AG04449 (cell line): ENCODE measurements at regions not wholly inside any gene's neighbourhood (a gene's known extent, or its start where the extent isn't known, plus 50 kb on each side); places are given as distances from the start of the nearest gene placed in this dataset.
"Not testable (repeated sequence)": the region's sequence is repeated elsewhere in the genome, so short reads cannot be mapped to it uniquely, and the experiment has no call there.

Source experiments
- CTCF ChIA-PET: fragments of 350-600 bp; formaldehyde crosslinking; extraction: SDS; loops from one replicate; lab custom pipeline; 2021; ENCODE audit warnings: antibody characterized with exemption; lab: Yijun Ruan, JAX
- POLR2A ChIA-PET: fragments of 400-600, 350-600 bp; formaldehyde crosslinking; extraction: SDS; loops from one replicate; lab custom pipeline; 2020; ENCODE audit warnings: antibody characterized with exemption, inconsistent platforms; lab: Yijun Ruan, JAX
- DNase-seq: peaks from one replicate; pipeline ENCODE4 v3.0.0-alpha.2; 2010; ENCODE audit warnings: low read depth, low spot score
- H3K4me3 ChIP-seq: 2 replicates; pipeline ENCODE4 v1.5.1; 2011; ENCODE audit warnings: low read depth, mild to moderate bottlenecking, control low read depth, low read length
- CTCF ChIP-seq: IDR thresholded peaks from one replicate; pipeline ENCODE4 v1.5.1; 2011; ENCODE audit warnings: mild to moderate bottlenecking, moderate library complexity, low read length, control low read depth, inconsistent platforms; ENCODE audit not compliant: insufficient read depth; ENCODE audit errors: missing control alignments

DNA sequence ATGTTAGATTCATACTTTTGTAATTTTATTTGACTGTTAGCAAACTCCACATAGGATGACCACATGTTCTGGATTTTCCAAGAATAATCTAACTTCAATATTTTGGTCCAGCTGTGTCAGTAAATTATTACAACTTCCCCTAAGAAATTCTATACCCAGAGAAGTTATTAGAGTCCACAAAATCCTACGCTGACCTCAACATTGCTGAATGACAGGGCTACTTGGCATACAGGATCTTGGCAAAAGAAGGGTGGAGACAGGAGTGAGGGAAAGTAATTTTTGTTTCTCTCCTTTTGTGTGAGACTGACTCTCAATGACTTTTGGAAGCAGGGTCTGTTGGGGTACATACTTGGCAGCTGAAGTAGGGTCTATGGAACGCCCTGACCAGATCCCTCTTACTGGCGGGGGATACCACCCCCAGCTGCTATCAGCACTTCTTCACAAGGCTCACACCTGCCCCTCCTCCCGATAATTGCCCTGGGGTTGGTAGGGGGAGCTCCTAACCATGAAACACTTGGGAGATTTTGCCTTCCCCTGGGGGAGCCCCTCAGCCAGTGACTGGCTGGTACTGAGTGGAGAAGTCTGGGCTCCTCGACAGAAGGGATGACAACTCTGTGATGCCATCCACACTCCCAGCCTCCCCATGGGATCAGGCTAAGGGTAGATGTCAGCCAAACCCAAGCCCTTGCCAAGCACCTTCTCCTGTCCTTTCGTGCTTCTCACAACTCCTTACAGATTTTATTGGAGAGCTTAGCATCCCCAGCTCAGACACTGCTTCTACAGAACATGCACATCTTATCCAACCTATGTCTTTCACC is 110.6 kb upstream of the FHL2 start:
- CTCF ChIA-PET, result interaction anchor here (1.0 to 4.8 kb wide), 6 partner anchors 10 to 164 kb away, joined by 3 to 27 read pairs (median 4); no protein-coding TSS in a partner anchor
- no peak overlapping the region for H3K4me3 ChIP-seq
- DNase-seq, result no peak
- TF ChIP-seq CTCF, result no peak
- POLR2A ChIA-PET, result interaction anchor here (1.9 kb wide), 1 partner anchor 111 kb away, joined by 4 read pairs; the partner anchor contains the start of gene FHL2

DNA sequence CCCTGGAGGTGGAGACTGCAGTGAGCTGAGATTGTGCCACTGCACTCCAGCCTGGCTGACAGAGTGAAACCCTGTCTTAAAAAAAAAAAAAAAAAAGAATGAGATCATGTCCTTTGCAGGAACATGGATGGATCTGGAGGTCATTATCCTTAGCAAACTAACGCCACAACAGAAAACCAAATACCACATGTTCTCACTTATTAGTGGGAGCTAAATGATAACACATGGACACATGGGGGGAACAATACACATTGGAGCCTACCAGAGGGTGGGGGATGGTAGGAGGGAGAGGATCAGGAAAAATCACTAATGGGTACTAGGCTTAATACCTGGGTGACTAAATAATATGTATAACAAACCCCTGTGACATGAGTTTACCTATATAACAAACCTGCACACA is 108.0 kb upstream of the FHL2 start:
- DNase-seq, H3K4me3 ChIP-seq, POLR2A ChIA-PET: not testable (repeated sequence)
- CTCF ChIA-PET, result interaction anchor here (1.7 to 4.8 kb wide), 2 partner anchors 12 to 15 kb away, joined by 9 to 27 read pairs; no protein-coding TSS in a partner anchor

DNA sequence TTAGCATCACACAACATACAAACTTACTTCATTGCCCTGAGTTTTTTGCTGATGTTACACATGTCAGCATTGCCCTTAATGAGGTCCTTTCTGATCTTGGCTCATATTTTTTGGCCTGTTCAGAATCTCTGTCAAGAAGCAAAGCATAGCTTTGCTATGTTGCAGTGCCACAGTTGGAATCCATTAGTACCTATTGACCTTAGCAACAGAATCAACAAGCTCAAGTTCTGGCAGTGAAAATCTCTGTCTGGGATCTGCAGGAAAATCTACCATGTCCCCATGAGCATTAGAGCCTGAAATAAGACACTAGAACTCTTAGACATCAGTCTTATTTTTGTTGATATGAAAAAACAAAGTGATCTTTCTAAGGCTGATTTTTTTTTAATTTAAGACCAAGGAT is 105.6 kb upstream of the FHL2 start:
- TF ChIP-seq CTCF, result no peak
- DNase-seq, result no peak
- no peak overlapping the region for H3K4me3 ChIP-seq
- POLR2A ChIA-PET, result interaction anchor here (2.0 kb wide), 1 partner anchor 100 kb away, joined by 8 read pairs; no protein-coding TSS in a partner anchor
- CTCF ChIA-PET, result no interaction called here

GRCh38 chr2:105502625-105503334 is 103.9 kb upstream of the FHL2 start:
- no peak for DNase-seq
- ChIA-PET CTCF (interaction anchor here (1.1 to 1.3 kb wide), 2 partner anchors 12 to 18 kb away, joined by 3 read pairs; no protein-coding TSS in a partner anchor), POLR2A (interaction anchor here (1.1 to 2.0 kb wide), 2 partner anchors 99 to 106 kb away, joined by 3 to 8 read pairs; no protein-coding TSS in a partner anchor)
- TF ChIP-seq CTCF, result no peak
- H3K4me3 ChIP-seq, result no peak overlapping the region

GRCh38 chr2:105498281-105498846 is 99.5 kb upstream of the FHL2 start:
- ChIA-PET CTCF (interaction anchor here (0.7 to 2.9 kb wide), 2 partner anchors 12 to 17 kb away, joined by 3 to 7 read pairs; no protein-coding TSS in a partner anchor), POLR2A (no interaction called here)
- no peak for DNase-seq

More at GRCh38 chr2:105498281-105498846, 99.5 kb upstream of the FHL2 start:
- no peak overlapping the region for H3K4me3 ChIP-seq
- no peak for TF ChIP-seq CTCF
